ENCODE measurements at regions not wholly inside any gene's neighbourhood (a gene's known extent, or its start where the extent isn't known, plus 50 kb on each side); places are given as distances from the start of the nearest gene placed in this dataset.

DNA sequence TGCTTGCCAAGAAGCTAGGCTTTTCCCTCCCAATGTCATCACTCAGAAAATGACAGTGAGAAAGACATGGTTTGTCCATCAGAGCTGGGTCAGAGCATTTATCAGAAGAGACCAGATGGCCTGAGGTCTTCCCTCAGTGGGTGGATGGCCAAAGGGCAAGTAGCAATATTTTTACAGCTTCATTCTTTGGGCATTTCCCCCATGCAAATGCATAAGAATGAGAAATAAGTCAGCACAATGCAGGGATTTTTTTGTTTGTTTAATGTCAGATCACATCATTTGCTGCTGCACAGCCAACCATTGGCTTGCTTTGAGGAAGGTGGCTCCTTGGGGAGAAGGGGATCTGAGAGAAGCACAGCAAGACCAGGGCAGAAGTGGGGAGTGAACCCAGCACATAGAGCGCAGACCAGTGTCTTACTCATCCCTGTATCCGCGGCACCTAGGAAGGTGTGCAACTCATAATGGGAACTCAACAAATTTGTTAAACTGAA, 209.6 kb downstream of the SEMA6A start:
- peaks cover 6% of the 10 kb centered on the region for H3K36me3 Mint-ChIP-seq (ENCODE audit: low read depth, unreplicated experiment)
- DNase-seq (ENCODE audit: low spot score), result no peak

DNA sequence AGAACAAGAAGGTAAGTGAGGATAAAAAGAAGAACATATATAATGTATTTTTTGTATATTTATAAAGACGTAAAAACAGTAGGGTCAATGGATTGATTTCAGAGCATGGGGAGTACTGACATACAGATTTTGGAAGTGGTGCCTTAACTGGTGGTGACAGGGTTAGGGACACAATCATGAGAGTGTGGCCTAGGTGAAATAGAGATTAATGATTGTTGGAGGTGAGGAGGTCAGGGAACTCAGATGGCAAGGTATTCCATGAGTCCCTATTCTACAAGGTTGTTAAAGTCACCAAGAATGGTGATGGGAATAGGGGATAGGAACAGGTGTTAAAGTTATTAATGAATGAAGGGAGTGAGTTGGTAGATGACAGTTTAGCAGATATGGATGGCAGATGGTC, 210.8 kb downstream of the SEMA6A start:
- DNase-seq (ENCODE audit: low spot score), result no peak
- H3K27me3 Mint-ChIP-seq (ENCODE audit: unreplicated experiment), result peaks cover 4% of the 10 kb centered on the region
- no peak overlapping the region for H3K27ac Mint-ChIP-seq (ENCODE audit: unreplicated experiment)
- no peak overlapping the region for H3K4me3 Mint-ChIP-seq (ENCODE audit: unreplicated experiment)
- peaks cover 26% of the 10 kb centered on the region for H3K4me1 Mint-ChIP-seq (ENCODE audit: unreplicated experiment)
- no peaks in the 10 kb centered on the region for H3K9me3 Mint-ChIP-seq (ENCODE audit: unreplicated experiment)
- TF ChIP-seq CTCF (IDR thresholded peaks at IDR 0.05; ENCODE audit: unreplicated experiment), result no peak
- H3K36me3 Mint-ChIP-seq (ENCODE audit: low read depth, unreplicated experiment), result peaks cover 7% of the 10 kb centered on the region

More for the DNA sequence above, 209.6 kb downstream of the SEMA6A start:
- no peak overlapping the region for H3K27ac Mint-ChIP-seq (ENCODE audit: unreplicated experiment)
- H3K27me3 Mint-ChIP-seq (ENCODE audit: unreplicated experiment), result peaks cover under 1% of the 10 kb centered on the region
- H3K9me3 Mint-ChIP-seq (ENCODE audit: unreplicated experiment), result no peaks in the 10 kb centered on the region
- TF ChIP-seq CTCF (IDR thresholded peaks at IDR 0.05; ENCODE audit: unreplicated experiment), result no peak
- no peak overlapping the region for H3K4me3 Mint-ChIP-seq (ENCODE audit: unreplicated experiment)
- H3K4me1 Mint-ChIP-seq (ENCODE audit: unreplicated experiment), result peaks cover 25% of the 10 kb centered on the region

GRCh38 chr5:116361979-116362577, 212.5 kb downstream of the SEMA6A start:
- Mint-ChIP-seq H3K9me3 (ENCODE audit: unreplicated experiment) (no peaks in the 10 kb centered on the region), H3K27ac (ENCODE audit: unreplicated experiment) (no peak overlapping the region), H3K27me3 (ENCODE audit: unreplicated experiment) (peaks cover 4% of the 10 kb centered on the region), H3K4me1 (ENCODE audit: unreplicated experiment) (peaks cover 31% of the 10 kb centered on the region), H3K36me3 (ENCODE audit: low read depth, unreplicated experiment) (peaks cover 7% of the 10 kb centered on the region), H3K4me3 (ENCODE audit: unreplicated experiment) (no peak overlapping the region)
- no peak for DNase-seq (ENCODE audit: low spot score)
- no peak for TF ChIP-seq CTCF (IDR thresholded peaks at IDR 0.05; ENCODE audit: unreplicated experiment)

DNA sequence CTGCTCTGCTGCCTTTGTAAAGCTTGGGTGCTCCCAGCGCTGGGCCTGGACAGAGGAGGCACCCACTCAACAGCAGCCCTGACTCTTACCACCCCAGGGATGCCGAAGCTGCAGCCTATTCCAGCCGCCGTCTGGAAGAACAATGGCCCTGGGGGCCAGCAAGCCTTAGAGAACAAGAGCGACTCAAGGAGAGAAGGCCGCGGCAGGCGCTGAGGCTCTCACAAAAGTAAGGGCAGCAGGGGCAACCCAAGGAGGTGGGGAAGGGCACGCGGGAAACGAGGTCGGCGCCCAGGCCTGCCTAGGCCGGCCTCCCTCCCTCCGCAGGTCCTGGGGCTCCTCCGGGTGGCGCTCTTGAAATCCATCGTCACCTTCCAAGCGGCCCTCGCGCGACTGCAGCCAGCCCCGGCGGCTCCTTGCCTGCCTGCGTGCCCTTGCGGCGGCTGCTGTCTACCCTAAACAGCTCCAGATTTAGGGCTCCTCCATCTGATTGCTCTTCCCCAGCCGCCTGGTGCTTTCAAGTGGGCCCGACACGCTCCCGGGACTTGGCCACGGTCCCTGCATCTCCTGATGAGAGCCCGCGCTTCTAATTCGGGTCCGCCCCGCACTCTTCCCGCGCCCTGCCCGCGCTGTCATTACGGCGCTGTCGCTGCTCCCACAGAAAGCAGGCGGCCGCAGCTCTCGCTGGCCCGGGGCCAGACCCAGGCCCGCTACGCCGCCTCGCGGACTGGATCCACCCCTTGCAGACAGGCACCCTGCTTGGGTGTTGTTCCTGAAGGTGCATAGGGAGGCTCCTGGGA, 213.3 kb downstream of the SEMA6A start:
- Mint-ChIP-seq H3K4me1 (ENCODE audit: unreplicated experiment) (peaks cover 35% of the 10 kb centered on the region), H3K27ac (ENCODE audit: unreplicated experiment) (no peak overlapping the region), H3K9me3 (ENCODE audit: unreplicated experiment) (no peaks in the 10 kb centered on the region), H3K27me3 (ENCODE audit: unreplicated experiment) (peaks cover 4% of the 10 kb centered on the region), H3K4me3 (ENCODE audit: unreplicated experiment) (no peak overlapping the region), H3K36me3 (ENCODE audit: low read depth, unreplicated experiment) (peaks cover 7% of the 10 kb centered on the region)
- DNase-seq (ENCODE audit: low spot score), result peak; percentile 49
- TF ChIP-seq CTCF (IDR thresholded peaks at IDR 0.05; ENCODE audit: unreplicated experiment), result no peak
